ENCODE measurements at regions not wholly inside any gene's neighbourhood (a gene's known extent, or its start where the extent isn't known, plus 50 kb on each side); places are given as distances from the start of the nearest gene placed in this dataset.

- TF ChIP-seq CTCF (IDR thresholded peaks at IDR 0.05; ENCODE audit: low read depth, low read length) = no peak
- no peak for TF ChIP-seq EZH2phosphoT487 (IDR thresholded peaks at IDR 0.05; ENCODE audit: low read depth)
These were observed 90.4 kb upstream of the SEMA6A start for GRCh38 chr5:116664988-116665387.

Measured in OCI-LY3 (cell line).